ENCODE measurements at regions not wholly inside any gene's neighbourhood (a gene's known extent, or its start where the extent isn't known, plus 50 kb on each side); places are given as distances from the start of the nearest gene placed in this dataset.

DNA sequence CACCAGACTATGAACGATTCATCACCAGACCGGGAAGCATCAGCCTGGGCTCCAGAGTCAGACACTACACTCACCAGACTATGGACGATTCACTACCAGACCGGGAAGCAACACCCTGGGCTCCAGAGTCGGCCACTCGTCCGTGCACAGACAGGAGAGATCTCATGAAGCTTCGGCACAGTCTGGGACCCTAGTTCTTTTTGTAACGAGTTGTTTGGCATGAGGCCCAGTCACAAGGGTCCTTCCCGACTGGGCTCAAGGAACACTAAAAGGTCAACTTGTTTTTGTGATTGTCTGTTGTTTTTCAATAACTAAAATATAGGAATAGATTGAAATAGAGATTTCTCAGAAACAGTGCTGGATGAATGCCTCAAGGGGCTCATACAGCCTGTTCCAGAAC is 1141.6 kb upstream of the MIR17HG start (continued):
- TF ChIP-seq, protein P1, sequence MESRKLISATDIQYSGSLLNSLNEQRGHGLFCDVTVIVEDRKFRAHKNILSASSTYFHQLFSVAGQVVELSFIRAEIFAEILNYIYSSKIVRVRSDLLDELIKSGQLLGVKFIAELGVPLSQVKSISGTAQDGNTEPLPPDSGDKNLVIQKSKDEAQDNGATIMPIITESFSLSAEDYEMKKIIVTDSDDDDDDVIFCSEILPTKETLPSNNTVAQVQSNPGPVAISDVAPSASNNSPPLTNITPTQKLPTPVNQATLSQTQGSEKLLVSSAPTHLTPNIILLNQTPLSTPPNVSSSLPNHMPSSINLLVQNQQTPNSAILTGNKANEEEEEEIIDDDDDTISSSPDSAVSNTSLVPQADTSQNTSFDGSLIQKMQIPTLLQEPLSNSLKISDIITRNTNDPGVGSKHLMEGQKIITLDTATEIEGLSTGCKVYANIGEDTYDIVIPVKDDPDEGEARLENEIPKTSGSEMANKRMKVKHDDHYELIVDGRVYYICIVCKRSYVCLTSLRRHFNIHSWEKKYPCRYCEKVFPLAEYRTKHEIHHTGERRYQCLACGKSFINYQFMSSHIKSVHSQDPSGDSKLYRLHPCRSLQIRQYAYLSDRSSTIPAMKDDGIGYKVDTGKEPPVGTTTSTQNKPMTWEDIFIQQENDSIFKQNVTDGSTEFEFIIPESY (IDR thresholded peaks at IDR 0.05; ENCODE audit: extremely low read depth, insufficient replicate concordance, low read length), result no peak
- TF ChIP-seq TCF7L2 (IDR thresholded peaks at IDR 0.05; ENCODE audit: borderline replicate concordance, extremely low read depth, insufficient read depth, insufficient read length) (no peak), CBX3 (IDR thresholded peaks at IDR 0.05; ENCODE audit: low read depth) (no peak), JUND (IDR thresholded peaks at IDR 0.05) (no peak), RAD21 (IDR thresholded peaks at IDR 0.05; ENCODE audit: low read depth) (no peak)

GRCh38 chr13:90217275-90217674 is 1130.2 kb upstream of the MIR17HG start:
- ATAC-seq, result no peak
- H3K36me3 ChIP-seq (ENCODE audit: control insufficient read depth in 1 of 2, insufficient read depth in 2 of 2, low read length in 2 of 2), result no peaks in the 10 kb centered on the region
- no peak overlapping the region for H3K4me3 ChIP-seq (replicated peaks in 1 of 2; ENCODE audit: low read depth in 1 of 2, low read length in 2 of 2)
- ChIA-PET CTCF (no interaction called here), POLR2A (no interaction called here), RAD21 (ENCODE audit: low non-redundant PET in 1 of 2, low total read pairs in 2 of 2, uncharacterized antibody in 2 of 2, unreplicated experiment in 2 of 2) (no interaction called here)
- peaks cover 3 to 4% of the 10 kb centered on the region in 2 experiments; a peak in 2 of 4 replicates for H3K9me3 ChIP-seq (ENCODE audit: control insufficient read depth in 1 of 2, insufficient read depth in 1 of 2, low read depth in 1 of 2, low read length in 2 of 2)
- H3K4me2 ChIP-seq (ENCODE audit: low read length), result no peak overlapping the region
- intact Hi-C loops (cut with micrococcal nuclease), result no loop called here
- TF ChIP-seq YY1 (IDR thresholded peaks at IDR 0.05; ENCODE audit: extremely low read depth, insufficient replicate concordance, low read depth, low read length), result no peak
- no peak overlapping the region for H3K9ac ChIP-seq (ENCODE audit: low read length)
- H2AFZ ChIP-seq (ENCODE audit: low read depth, low read length, poor library complexity, severe bottlenecking), result no peak overlapping the region
- no peak overlapping the region for H3K27ac ChIP-seq (ENCODE audit: low read depth, low read length)
- no TSS peak for BruUV-seq (replicated peaks)
- no peaks in the 10 kb centered on the region for H3K27me3 ChIP-seq (ENCODE audit: insufficient read depth, low read length)
- DNase-seq (ENCODE audit: low read depth, low spot score), result no peak
- no peaks in the 10 kb centered on the region for H3K79me2 ChIP-seq (ENCODE audit: insufficient read depth, low read length)
- no peaks in the 10 kb centered on the region for H3K4me1 ChIP-seq (ENCODE audit: control insufficient read depth in 1 of 2, insufficient read depth in 2 of 2, low read length in 2 of 2)
- H4K20me1 ChIP-seq (ENCODE audit: insufficient read depth), result no peaks in the 10 kb centered on the region
- H3K9me2 ChIP-seq (ENCODE audit: insufficient read depth), result no peaks in the 10 kb centered on the region

DNA sequence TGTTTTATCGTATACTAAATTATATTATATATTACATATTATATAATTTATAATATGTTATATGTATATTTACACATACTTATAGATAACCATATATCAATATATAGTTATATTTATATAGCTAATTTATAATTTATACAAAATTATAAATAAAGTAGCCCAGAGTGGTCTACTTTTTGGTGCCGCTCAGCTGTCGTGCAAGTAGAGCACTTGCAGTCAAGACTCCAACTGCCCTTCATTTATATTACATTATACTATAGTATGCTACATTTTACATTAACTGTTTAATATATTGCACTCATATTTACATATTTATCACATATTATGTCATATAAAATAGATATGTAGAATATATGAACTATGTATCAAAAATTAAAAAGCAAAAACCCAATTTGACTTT is 1124.7 kb upstream of the MIR17HG start:
- Histone ChIP-seq H3K36me3 (ENCODE audit: control insufficient read depth in 1 of 2, insufficient read depth in 2 of 2, low read length in 2 of 2) (no peaks in the 10 kb centered on the region), H3K4me3 (replicated peaks in 1 of 2; ENCODE audit: low read depth in 1 of 2, low read length in 2 of 2) (no peak overlapping the region), H3K27me3 (ENCODE audit: insufficient read depth, low read length) (no peaks in the 10 kb centered on the region), H3K79me2 (ENCODE audit: insufficient read depth, low read length) (no peaks in the 10 kb centered on the region), H3K9me2 (ENCODE audit: insufficient read depth) (no peaks in the 10 kb centered on the region), H3K9me3 (ENCODE audit: control insufficient read depth in 1 of 2, insufficient read depth in 1 of 2, low read depth in 1 of 2, low read length in 2 of 2) (peaks cover 0 to 3% of the 10 kb centered on the region in 2 experiments; a peak in 1 of 4 replicates), H3K9ac (ENCODE audit: low read length) (no peak overlapping the region), H3K4me2 (ENCODE audit: low read length) (no peak overlapping the region), H3K27ac (ENCODE audit: low read depth, low read length) (no peak overlapping the region), H4K20me1 (ENCODE audit: insufficient read depth) (no peaks in the 10 kb centered on the region), H3K4me1 (ENCODE audit: control insufficient read depth in 1 of 2, insufficient read depth in 2 of 2, low read length in 2 of 2) (no peaks in the 10 kb centered on the region), H2AFZ (ENCODE audit: low read depth, low read length, poor library complexity, severe bottlenecking) (no peak overlapping the region)
- POLR2A ChIA-PET, result no interaction called here
- intact Hi-C loops (cut with micrococcal nuclease), result no loop called here
- BruUV-seq (replicated peaks), result no TSS peak
- RAD21 ChIA-PET (ENCODE audit: low non-redundant PET in 1 of 2, low total read pairs in 2 of 2, uncharacterized antibody in 2 of 2, unreplicated experiment in 2 of 2), result no interaction called here
- no peak for ATAC-seq
- DNase-seq (ENCODE audit: low read depth, low spot score), result no peak
- CTCF ChIA-PET, result no interaction called here
- TF ChIP-seq ZFX (IDR thresholded peaks at IDR 0.05) (no peak), EZH2 (IDR thresholded peaks at IDR 0.05) (no peak), CBX3 (IDR thresholded peaks at IDR 0.05; ENCODE audit: low read depth) (no peak), CEBPB (IDR thresholded peaks at IDR 0.05; ENCODE audit: low read depth) (no peak), SP1 (IDR thresholded peaks at IDR 0.05; ENCODE audit: low read depth) (no peak), ZNF274 (IDR thresholded peaks at IDR 0.05; ENCODE audit: low read depth, low read length) (no peak)
- TF ChIP-seq, protein P2, sequence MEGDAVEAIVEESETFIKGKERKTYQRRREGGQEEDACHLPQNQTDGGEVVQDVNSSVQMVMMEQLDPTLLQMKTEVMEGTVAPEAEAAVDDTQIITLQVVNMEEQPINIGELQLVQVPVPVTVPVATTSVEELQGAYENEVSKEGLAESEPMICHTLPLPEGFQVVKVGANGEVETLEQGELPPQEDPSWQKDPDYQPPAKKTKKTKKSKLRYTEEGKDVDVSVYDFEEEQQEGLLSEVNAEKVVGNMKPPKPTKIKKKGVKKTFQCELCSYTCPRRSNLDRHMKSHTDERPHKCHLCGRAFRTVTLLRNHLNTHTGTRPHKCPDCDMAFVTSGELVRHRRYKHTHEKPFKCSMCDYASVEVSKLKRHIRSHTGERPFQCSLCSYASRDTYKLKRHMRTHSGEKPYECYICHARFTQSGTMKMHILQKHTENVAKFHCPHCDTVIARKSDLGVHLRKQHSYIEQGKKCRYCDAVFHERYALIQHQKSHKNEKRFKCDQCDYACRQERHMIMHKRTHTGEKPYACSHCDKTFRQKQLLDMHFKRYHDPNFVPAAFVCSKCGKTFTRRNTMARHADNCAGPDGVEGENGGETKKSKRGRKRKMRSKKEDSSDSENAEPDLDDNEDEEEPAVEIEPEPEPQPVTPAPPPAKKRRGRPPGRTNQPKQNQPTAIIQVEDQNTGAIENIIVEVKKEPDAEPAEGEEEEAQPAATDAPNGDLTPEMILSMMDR (IDR thresholded peaks at IDR 0.05 in 2 of 3, conservative IDR thresholded peaks at IDR 0.05 in 1 of 3; ENCODE audit: borderline replicate concordance in 1 of 3, insufficient read depth in 1 of 3, low read depth in 2 of 3, low read length in 2 of 3), result no peak

All from HCT116 (cell line).